Psoas muscle (tissue), 7 donors: ENCODE measurements at regions not wholly inside any gene's neighbourhood (a gene's known extent, or its start where the extent isn't known, plus 50 kb on each side); places are given as distances from the start of the nearest gene placed in this dataset.

Experiments used
- ATAC-seq, 4 donors: fragments of 200-7000 bp; cut with Tn5 transposase; one replicate each; pipeline ENCODE4 v1.9.1; 2020; ENCODE audit warnings: moderate library complexity in 3 of 4, mild to moderate bottlenecking in 2 of 4
- DNase-seq, 2 donors: peaks; one replicate each; pipeline ENCODE4 v3.0.0-alpha.2; 2020
- H3K27ac ChIP-seq: fragments of 200-600 bp; one replicate; pipeline ENCODE4 v1.8.0; 2022
- H3K27me3 ChIP-seq, 3 donors: fragments of 200-600 bp in 1 of 3; one replicate each; pipeline versions ENCODE4 v1.6.1 to v1.8.0; 2013 to 2022; ENCODE audit warnings: low read length in 2 of 3, mild to moderate bottlenecking in 2 of 3, moderate library complexity in 1 of 3; ENCODE audit not compliant: insufficient read depth in 3 of 3
- H3K36me3 ChIP-seq, 2 donors: fragments of 200-600 bp in 1 of 2; one replicate each; pipeline versions ENCODE4 v1.6.1 to v1.8.0; 2013 to 2022; ENCODE audit warnings: low read depth in 1 of 2, mild to moderate bottlenecking in 1 of 2, moderate library complexity in 1 of 2; ENCODE audit not compliant: insufficient read depth in 1 of 2
- H3K4me1 ChIP-seq: fragments of 200-600 bp; one replicate; pipeline ENCODE4 v1.8.0; 2022
- H3K4me3 ChIP-seq: fragments of 200-600 bp; one replicate; pipeline ENCODE4 v1.8.0; 2022; ENCODE audit warnings: mild to moderate bottlenecking
- H3K9me3 ChIP-seq: fragments of 200-600 bp; one replicate; pipeline ENCODE4 v1.8.0; 2022
- WGBS, 3 donors: extraction: QIAGEN DNeasy Blood & Tissue Kit; methylation state at CpG; one replicate each; pipeline versions ENCODE4 v1.1.6 to v1.1.7; 2013; 5-methylcytosine and 5-hydroxymethylcytosine counted together
- intact Hi-C, 2 donors: fragments of 100-400 bp; cut with DNase I; formaldehyde crosslinking; loops; one replicate each; pipeline versions ENCODE4 v1.11.0 to v1.14.2; 2022
- TF ChIP-seq, protein P1 (sequence below): fragments of 200-600 bp; IDR thresholded peaks from one replicate; pipeline ENCODE4 v1.8.0; 2022; ENCODE audit warnings: antibody characterized with exemption
- donor health status: healthy with polysubstance abuse.
- donor health status: DM: no; HTN: no; CAD: no; lungs with moderate emphysema.
- donor health status: Bipolar disorder and iron deficiency.
- donor health status: healthy.
- donor health status: DM: yes; HTN: yes; CAD: no.
- donor health status: DM: no; HTN: no; CAD: no.
- donor health status: DM: yes; HTN: yes; CAD: no.

DNA sequence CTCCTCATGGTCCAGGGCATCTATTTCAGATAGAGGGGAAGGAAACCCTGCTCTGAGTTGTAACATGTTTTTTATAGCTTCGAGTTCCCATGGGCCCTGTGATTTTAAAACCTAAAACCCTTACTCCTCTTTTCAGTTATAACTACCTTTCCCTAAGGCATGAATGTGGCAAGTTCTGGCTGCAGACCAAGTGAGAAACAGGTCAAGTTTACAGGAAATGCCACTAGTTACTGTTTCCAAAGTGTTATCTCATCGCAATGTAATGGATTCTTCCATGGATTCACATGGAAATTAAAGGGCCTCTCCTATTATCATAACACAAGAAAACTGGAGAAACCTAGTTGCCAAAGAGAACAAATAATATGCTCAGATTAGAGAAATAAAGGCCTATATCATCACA, 574.5 kb upstream of the GRAMD2B start:
- TF ChIP-seq, protein P1, sequence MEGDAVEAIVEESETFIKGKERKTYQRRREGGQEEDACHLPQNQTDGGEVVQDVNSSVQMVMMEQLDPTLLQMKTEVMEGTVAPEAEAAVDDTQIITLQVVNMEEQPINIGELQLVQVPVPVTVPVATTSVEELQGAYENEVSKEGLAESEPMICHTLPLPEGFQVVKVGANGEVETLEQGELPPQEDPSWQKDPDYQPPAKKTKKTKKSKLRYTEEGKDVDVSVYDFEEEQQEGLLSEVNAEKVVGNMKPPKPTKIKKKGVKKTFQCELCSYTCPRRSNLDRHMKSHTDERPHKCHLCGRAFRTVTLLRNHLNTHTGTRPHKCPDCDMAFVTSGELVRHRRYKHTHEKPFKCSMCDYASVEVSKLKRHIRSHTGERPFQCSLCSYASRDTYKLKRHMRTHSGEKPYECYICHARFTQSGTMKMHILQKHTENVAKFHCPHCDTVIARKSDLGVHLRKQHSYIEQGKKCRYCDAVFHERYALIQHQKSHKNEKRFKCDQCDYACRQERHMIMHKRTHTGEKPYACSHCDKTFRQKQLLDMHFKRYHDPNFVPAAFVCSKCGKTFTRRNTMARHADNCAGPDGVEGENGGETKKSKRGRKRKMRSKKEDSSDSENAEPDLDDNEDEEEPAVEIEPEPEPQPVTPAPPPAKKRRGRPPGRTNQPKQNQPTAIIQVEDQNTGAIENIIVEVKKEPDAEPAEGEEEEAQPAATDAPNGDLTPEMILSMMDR: no peak
- Histone ChIP-seq H3K4me3 (no peak overlapping the region), H3K27ac (no peak overlapping the region), H3K36me3 (no peaks in the 10 kb centered on the region), H3K4me1 (no peaks in the 10 kb centered on the region), H3K27me3 (no peaks in the 10 kb centered on the region), H3K9me3 (no peaks in the 10 kb centered on the region)
- WGBS, 3 donors: 71 to 84% (median 74%) methylated on average over 2 of the region's 2 CpGs
- intact Hi-C loops: no loop called here
- no peak for DNase-seq
- ATAC-seq: no peak

DNA sequence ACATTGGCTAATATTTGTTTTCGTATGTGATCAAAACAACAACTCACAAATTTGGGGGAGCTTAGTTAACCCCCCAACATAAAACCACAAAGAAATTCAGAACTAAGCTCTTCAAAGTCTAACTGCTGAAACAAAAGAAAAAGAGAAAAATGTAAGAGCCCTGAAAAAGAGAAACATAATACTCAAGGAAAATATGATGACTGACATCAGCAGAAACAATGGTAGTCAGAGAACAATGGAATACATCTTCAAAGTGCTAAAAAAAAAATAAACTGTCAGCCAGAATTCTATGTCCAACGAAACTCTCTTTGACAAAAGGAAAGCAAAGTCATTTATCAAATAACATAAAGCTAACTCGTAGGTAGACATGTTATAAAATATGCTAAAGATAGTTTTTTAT, 566.3 kb upstream of the GRAMD2B start:
- DNase-seq: no peak
- Histone ChIP-seq H3K27ac (no peak overlapping the region), H3K9me3 (no peaks in the 10 kb centered on the region), H3K4me3 (no peak overlapping the region), H3K36me3 (no peaks in the 10 kb centered on the region), H3K27me3 (no peaks in the 10 kb centered on the region), H3K4me1 (no peaks in the 10 kb centered on the region)
- TF ChIP-seq, protein P1: no peak
- WGBS, 3 donors: 50 to 54% (median 51%) methylated on average over 3 of the region's 3 CpGs
- no peak for ATAC-seq
- intact Hi-C loops: no loop called here

DNA sequence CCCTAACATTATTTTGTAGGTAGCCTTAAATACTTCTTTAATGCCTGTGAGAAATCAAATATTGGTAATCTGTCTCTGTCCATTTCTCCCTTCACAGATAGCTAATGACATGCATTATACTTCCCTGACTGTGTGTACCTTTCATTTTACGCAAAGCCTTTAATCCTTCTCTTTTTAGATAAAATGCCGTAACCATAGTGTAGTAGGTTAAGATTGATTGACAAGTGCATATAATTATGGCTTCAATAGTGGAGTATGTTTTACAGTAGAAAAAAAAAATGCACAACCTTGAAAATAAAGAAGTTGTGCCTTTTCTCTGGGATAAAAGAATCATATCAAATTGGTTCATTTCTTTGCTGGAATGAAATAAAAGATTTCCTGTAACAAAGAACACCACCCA, 559.6 kb upstream of the GRAMD2B start:
- WGBS, 3 donors: 95 to 100% (median 96%) methylated on average over 2 of the region's 2 CpGs
- TF ChIP-seq, protein P1: no peak

DNA sequence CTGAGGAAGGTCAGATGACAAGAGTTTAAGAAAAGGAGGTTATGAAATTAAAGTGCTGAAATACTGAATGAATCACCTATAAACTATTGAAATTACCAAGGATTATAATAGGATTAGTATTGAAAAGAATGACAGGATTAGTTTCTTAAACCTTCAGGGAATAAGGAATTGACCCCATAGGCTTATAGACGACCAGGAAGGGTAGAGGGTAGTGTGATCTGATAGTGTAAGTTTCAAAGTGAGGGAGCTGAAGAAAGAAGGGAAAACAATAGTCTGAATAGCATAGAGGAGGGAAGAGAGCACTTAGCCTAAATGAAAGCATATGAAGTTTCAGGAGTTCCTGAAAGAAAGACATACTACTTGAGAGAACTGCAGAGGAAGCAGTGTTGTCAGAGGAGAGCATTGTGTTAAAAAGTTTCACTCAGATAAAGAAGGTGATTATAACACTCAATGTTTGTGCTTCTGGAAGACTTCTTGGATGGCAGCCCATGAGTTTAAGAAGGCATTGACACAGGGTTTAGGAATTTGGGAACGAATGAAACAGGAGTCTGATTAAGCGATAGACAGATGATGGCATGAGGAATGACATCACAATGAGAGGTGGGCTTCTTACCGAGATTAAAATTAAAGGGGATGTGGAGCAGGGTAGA, 557.9 kb upstream of the GRAMD2B start:
- Histone ChIP-seq H3K4me1 (no peaks in the 10 kb centered on the region), H3K36me3 (no peaks in the 10 kb centered on the region), H3K9me3 (no peaks in the 10 kb centered on the region), H3K27me3 (no peaks in the 10 kb centered on the region), H3K27ac (no peak overlapping the region), H3K4me3 (no peak overlapping the region)
- no peak for ATAC-seq
- intact Hi-C loops: no loop called here
- 30 to 35% (median 34%) methylated on average over 4 of the region's 4 CpGs for WGBS, 3 donors
- TF ChIP-seq, protein P1: no peak
- DNase-seq: no peak

More for the DNA sequence above, 559.6 kb upstream of the GRAMD2B start:
- ATAC-seq (no peak), DNase-seq (no peak)
- Histone ChIP-seq H3K27me3 (no peaks in the 10 kb centered on the region), H3K4me3 (no peak overlapping the region), H3K4me1 (no peaks in the 10 kb centered on the region), H3K9me3 (no peaks in the 10 kb centered on the region), H3K27ac (no peak overlapping the region), H3K36me3 (no peaks in the 10 kb centered on the region)
- intact Hi-C loops: no loop called here

DNA sequence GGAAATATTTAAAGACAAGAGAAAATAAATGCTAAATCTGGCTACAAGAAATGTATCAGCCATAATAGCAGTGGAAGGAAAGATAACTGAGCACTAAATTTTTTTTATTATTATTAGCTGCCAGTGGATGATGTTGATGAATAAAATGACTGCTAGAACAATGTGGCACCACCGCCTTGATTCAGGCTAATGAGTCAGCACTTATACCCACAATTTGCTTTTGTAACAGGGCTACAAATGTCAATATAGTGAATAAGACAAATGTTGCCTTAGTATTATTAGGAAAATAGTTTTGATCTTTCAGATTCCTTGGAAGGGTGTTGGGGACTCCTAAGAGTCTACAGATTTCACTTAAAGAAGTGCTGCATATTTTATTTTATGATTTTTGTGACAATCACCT, 555.2 kb upstream of the GRAMD2B start:
- intact Hi-C loops: no loop called here
- ATAC-seq (no peak), DNase-seq (no peak)
- Histone ChIP-seq H3K9me3 (no peaks in the 10 kb centered on the region), H3K4me1 (no peaks in the 10 kb centered on the region), H3K27me3 (no peaks in the 10 kb centered on the region), H3K4me3 (no peak overlapping the region), H3K27ac (no peak overlapping the region), H3K36me3 (no peaks in the 10 kb centered on the region)
- 85 to 98% (median 90%) methylated on average over 1 of the region's 1 CpG for WGBS, 3 donors
- TF ChIP-seq, protein P1: no peak
